SK-N-SH treated with all-trans-retinoic acid at 6 μM for 48 hours (cell line): ENCODE measurements at regions not wholly inside any gene's neighbourhood (a gene's known extent, or its start where the extent isn't known, plus 50 kb on each side); places are given as distances from the start of the nearest gene placed in this dataset.

Experiments used
- ATAC-seq: fragments of 200-7000 bp; cut with Tn5 transposase; 3 replicates; pipeline ENCODE4 v1.9.1; 2020; ENCODE audit warnings: mild to moderate bottlenecking, moderate library complexity
- BACH2 ChIP-seq: fragments of 250-450 bp; sonication (Bioruptor Pico); IDR thresholded peaks from 2 replicates; pipeline ENCODE4 v1.9.0; 2021; ENCODE audit warnings: mild to moderate bottlenecking, borderline replicate concordance
- CSDC2 ChIP-seq: fragments of 250-450 bp; sonication (Bioruptor Pico); IDR thresholded peaks from 2 replicates; pipeline ENCODE4 v1.5.0; 2020; ENCODE audit warnings: mild to moderate bottlenecking, moderate library complexity
- ESRRG ChIP-seq: fragments of 250-450 bp; sonication (Bioruptor Pico); IDR thresholded peaks from 2 replicates; pipeline ENCODE4 v1.6.1; 2021; ENCODE audit warnings: mild to moderate bottlenecking
- GLIS3 ChIP-seq: fragments of 250-450 bp; sonication (Bioruptor Pico); IDR thresholded peaks from 2 replicates; pipeline ENCODE4 v1.5.0; 2020; ENCODE audit warnings: mild to moderate bottlenecking, moderate library complexity
- ISL1 ChIP-seq: fragments of 250-450 bp; sonication (Bioruptor Pico); IDR thresholded peaks from 2 replicates; pipeline ENCODE4 v2.1.2; 2022; ENCODE audit warnings: mild to moderate bottlenecking, moderate library complexity
- OSR1 ChIP-seq: fragments of 250-450 bp; sonication (Bioruptor Pico); IDR thresholded peaks from 2 replicates; pipeline ENCODE4 v1.8.0; 2022; ENCODE audit warnings: moderate library complexity, mild to moderate bottlenecking, inconsistent platforms
- PPARA ChIP-seq: fragments of 250-450 bp; sonication (Bioruptor Pico); IDR thresholded peaks from 2 replicates; pipeline ENCODE4 v1.5.0; 2020; ENCODE audit warnings: mild to moderate bottlenecking, borderline replicate concordance
- RARB ChIP-seq: fragments of 250-450 bp; sonication (Bioruptor Pico); IDR thresholded peaks from 2 replicates; pipeline ENCODE4 v1.8.0; 2021; ENCODE audit warnings: mild to moderate bottlenecking, moderate library complexity
- SNAI2 ChIP-seq: fragments of 250-450 bp; sonication (Bioruptor Pico); IDR thresholded peaks from 2 replicates; pipeline ENCODE4 v1.5.0; 2020; ENCODE audit warnings: mild to moderate bottlenecking, moderate library complexity
- TCF4 ChIP-seq: fragments of 250-450 bp; sonication (Bioruptor Pico); IDR thresholded peaks from 2 replicates; pipeline ENCODE4 v1.8.0; 2021; ENCODE audit warnings: mild to moderate bottlenecking, moderate library complexity, borderline replicate concordance
- TOX ChIP-seq: fragments of 250-450 bp; sonication (Bioruptor Pico); IDR thresholded peaks from 2 replicates; pipeline ENCODE4 v1.8.0; 2021; ENCODE audit warnings: mild to moderate bottlenecking, moderate library complexity, borderline replicate concordance
- ZC3H10 ChIP-seq: fragments of 250-450 bp; sonication (Bioruptor Pico); IDR thresholded peaks from 2 replicates; pipeline ENCODE4 v1.5.1; 2021; ENCODE audit warnings: mild to moderate bottlenecking, moderate library complexity
- ZFP3 ChIP-seq: fragments of 250-450 bp; sonication (Bioruptor Pico); IDR thresholded peaks from 2 replicates; pipeline ENCODE4 v1.5.0; 2020; ENCODE audit warnings: mild to moderate bottlenecking, moderate library complexity
- ZFP30 ChIP-seq: fragments of 450-650 bp; formaldehyde crosslinking; IDR thresholded peaks from 2 replicates; pipeline ENCODE4 v1.5.0; 2022; ENCODE audit warnings: mild to moderate bottlenecking, moderate library complexity
- ZNF565 ChIP-seq: fragments of 450-650 bp; formaldehyde crosslinking; conservative IDR thresholded peaks from 2 replicates; pipeline ENCODE4 v1.5.0; 2020; ENCODE audit warnings: low read depth, mild to moderate bottlenecking, moderate library complexity
- ZNF70 ChIP-seq: fragments of 450-650 bp; formaldehyde crosslinking; IDR thresholded peaks from 2 replicates; pipeline ENCODE4 v1.5.0; 2020; ENCODE audit warnings: mild to moderate bottlenecking, moderate library complexity
- ZNF8 ChIP-seq: fragments of 450-650 bp; formaldehyde crosslinking; IDR thresholded peaks from 2 replicates; pipeline ENCODE4 v1.5.0; 2020; ENCODE audit warnings: mild to moderate bottlenecking, moderate library complexity
- TF ChIP-seq, protein P1 (sequence below): fragments of 250-450 bp; sonication (Bioruptor Pico); IDR thresholded peaks from 2 replicates; pipeline ENCODE4 v1.5.1; 2020; ENCODE audit warnings: low read depth, mild to moderate bottlenecking, moderate library complexity
- TF ChIP-seq, protein P2 (sequence below): fragments of 250-450 bp; sonication (Bioruptor Pico); IDR thresholded peaks from 2 replicates; pipeline ENCODE4 v1.5.1; 2021; ENCODE audit warnings: mild to moderate bottlenecking, moderate library complexity
- TF ChIP-seq, protein P3 (sequence below): fragments of 250-450 bp; sonication (Bioruptor Pico); IDR thresholded peaks from 2 replicates; pipeline ENCODE4 v1.8.0; 2020; ENCODE audit warnings: mild to moderate bottlenecking, moderate library complexity, borderline replicate concordance
- TF ChIP-seq, protein P4 (sequence below): fragments of 250-450 bp; sonication (Bioruptor Pico); IDR thresholded peaks from 2 replicates; pipeline ENCODE4 v1.8.0; 2021; ENCODE audit warnings: low read depth, mild to moderate bottlenecking, moderate library complexity, borderline replicate concordance

DNA sequence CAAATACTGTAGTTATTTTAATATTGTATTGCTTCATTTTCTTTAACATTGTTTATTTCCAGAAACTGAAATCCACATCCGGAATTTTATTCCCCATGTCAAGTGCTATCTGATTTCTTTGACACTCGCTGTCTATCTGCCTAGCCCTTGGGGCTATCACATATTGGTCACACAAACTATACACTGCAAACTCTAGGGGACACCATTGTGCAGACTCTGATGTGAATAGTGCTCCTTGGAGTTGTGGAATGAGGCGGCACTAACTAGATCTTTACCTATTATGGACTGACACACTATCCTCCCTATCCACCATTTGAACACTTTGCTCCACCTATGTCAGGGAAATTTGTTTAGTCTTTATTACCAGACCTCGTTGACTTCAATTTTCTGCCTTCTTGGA lies 534.5 kb downstream of the GLUD2 start:
- no peak for ATAC-seq
- TF ChIP-seq, protein P1, sequence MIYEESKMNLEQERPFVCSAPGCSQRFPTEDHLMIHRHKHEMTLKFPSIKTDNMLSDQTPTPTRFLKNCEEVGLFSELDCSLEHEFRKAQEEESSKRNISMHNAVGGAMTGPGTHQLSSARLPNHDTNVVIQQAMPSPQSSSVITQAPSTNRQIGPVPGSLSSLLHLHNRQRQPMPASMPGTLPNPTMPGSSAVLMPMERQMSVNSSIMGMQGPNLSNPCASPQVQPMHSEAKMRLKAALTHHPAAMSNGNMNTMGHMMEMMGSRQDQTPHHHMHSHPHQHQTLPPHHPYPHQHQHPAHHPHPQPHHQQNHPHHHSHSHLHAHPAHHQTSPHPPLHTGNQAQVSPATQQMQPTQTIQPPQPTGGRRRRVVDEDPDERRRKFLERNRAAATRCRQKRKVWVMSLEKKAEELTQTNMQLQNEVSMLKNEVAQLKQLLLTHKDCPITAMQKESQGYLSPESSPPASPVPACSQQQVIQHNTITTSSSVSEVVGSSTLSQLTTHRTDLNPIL (CRISPR knock-in tag) = no peak
- TF ChIP-seq TCF4 (CRISPR knock-in tag) = no peak
- no peak for TF ChIP-seq ISL1
- TF ChIP-seq ZNF565 (CRISPR knock-in tag) = no peak
- TF ChIP-seq TOX (CRISPR knock-in tag) = no peak
- no peak for TF ChIP-seq CSDC2 (CRISPR knock-in tag)
- TF ChIP-seq RARB (CRISPR knock-in tag) = no peak
- TF ChIP-seq, protein P2, sequence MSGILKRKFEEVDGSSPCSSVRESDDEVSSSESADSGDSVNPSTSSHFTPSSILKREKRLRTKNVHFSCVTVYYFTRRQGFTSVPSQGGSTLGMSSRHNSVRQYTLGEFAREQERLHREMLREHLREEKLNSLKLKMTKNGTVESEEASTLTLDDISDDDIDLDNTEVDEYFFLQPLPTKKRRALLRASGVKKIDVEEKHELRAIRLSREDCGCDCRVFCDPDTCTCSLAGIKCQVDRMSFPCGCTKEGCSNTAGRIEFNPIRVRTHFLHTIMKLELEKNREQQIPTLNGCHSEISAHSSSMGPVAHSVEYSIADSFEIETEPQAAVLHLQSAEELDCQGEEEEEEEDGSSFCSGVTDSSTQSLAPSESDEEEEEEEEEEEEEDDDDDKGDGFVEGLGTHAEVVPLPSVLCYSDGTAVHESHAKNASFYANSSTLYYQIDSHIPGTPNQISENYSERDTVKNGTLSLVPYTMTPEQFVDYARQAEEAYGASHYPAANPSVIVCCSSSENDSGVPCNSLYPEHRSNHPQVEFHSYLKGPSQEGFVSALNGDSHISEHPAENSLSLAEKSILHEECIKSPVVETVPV = no peak
- TF ChIP-seq SNAI2 (CRISPR knock-in tag) = no peak
- TF ChIP-seq ZFP3 (CRISPR knock-in tag) = no peak
- no peak for TF ChIP-seq ZC3H10 (CRISPR knock-in tag)
- TF ChIP-seq PPARA (CRISPR knock-in tag) = no peak
- TF ChIP-seq, protein P3, sequence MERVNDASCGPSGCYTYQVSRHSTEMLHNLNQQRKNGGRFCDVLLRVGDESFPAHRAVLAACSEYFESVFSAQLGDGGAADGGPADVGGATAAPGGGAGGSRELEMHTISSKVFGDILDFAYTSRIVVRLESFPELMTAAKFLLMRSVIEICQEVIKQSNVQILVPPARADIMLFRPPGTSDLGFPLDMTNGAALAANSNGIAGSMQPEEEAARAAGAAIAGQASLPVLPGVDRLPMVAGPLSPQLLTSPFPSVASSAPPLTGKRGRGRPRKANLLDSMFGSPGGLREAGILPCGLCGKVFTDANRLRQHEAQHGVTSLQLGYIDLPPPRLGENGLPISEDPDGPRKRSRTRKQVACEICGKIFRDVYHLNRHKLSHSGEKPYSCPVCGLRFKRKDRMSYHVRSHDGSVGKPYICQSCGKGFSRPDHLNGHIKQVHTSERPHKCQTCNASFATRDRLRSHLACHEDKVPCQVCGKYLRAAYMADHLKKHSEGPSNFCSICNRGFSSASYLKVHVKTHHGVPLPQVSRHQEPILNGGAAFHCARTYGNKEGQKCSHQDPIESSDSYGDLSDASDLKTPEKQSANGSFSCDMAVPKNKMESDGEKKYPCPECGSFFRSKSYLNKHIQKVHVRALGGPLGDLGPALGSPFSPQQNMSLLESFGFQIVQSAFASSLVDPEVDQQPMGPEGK (CRISPR knock-in tag) = no peak

DNA sequence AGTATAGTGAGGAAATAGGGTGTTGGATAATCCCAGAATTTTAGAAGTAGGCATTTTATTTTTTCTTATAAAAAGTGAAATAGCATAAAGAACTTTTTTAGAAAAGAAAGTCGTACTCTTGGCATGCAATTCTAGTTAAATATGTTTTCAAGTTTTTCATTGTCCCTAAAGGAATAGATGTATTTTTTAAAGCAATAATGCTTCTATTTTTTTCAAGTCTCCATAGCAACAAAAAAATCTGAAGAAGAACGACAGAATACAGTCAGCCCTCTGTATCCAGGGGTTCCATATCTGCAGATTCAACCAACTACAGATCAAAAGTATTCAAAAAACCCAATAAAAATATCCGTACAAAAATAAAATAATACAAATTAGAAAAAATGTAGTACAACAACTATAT lies 538.2 kb downstream of the GLUD2 start:
- TF ChIP-seq ZNF8 (no peak), ZNF565 (CRISPR knock-in tag) (no peak), TCF4 (CRISPR knock-in tag) (no peak), ESRRG (CRISPR knock-in tag) (no peak), GLIS3 (CRISPR knock-in tag) (no peak)
- ATAC-seq = no peak

DNA sequence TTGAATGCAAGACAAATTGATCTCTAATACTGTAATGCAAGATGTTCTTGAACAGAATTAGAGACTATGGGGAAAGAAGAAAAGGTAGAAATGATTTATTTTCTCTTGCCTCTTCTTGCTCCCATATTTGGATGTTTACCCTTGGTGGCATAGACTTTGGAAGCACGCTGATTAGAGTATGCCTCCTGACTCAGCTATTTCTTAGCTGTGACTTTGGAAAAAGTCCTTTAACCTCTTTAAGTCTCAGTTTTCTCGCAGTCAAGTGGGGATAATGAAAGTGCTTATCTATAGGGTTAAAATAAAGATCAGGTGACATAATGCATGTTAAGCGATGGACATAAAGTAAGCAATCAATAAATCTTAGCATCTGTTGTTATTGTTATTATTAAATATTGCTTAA lies 545.5 kb downstream of the GLUD2 start:
- ATAC-seq = no peak
- TF ChIP-seq, protein P4, sequence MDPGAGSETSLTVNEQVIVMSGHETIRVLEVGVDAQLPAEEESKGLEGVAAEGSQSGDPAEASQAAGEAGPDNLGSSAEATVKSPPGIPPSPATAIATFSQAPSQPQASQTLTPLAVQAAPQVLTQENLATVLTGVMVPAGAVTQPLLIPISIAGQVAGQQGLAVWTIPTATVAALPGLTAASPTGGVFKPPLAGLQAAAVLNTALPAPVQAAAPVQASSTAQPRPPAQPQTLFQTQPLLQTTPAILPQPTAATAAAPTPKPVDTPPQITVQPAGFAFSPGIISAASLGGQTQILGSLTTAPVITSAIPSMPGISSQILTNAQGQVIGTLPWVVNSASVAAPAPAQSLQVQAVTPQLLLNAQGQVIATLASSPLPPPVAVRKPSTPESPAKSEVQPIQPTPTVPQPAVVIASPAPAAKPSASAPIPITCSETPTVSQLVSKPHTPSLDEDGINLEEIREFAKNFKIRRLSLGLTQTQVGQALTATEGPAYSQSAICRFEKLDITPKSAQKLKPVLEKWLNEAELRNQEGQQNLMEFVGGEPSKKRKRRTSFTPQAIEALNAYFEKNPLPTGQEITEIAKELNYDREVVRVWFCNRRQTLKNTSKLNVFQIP (CRISPR knock-in tag) = no peak
- no peak for TF ChIP-seq PPARA (CRISPR knock-in tag)
- TF ChIP-seq, protein P2 = no peak
- no peak for TF ChIP-seq ZNF70

DNA sequence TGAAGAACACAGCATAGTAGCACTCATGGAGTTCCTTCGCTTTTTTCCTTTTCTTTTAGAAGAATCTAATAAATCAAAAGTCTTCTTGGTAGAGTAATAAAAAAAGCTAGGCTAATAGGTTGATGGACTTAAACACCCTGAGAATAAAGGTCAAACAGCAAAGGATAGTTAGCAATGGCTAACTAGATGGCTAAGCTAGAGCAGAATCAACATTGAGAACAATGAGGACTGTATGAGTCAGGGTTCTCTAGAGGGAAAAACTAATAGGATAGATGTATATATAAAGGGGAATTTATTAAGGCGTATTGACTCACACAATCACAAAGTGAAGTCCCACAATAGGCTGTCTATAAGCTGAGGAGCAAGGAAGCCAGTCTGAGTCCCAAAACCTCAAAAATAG lies 550.9 kb downstream of the GLUD2 start:
- TF ChIP-seq GLIS3 (CRISPR knock-in tag) (no peak), ZFP3 (CRISPR knock-in tag) (no peak), ZNF70 (no peak), PPARA (CRISPR knock-in tag) (no peak), BACH2 (CRISPR knock-in tag) (no peak), ZNF565 (CRISPR knock-in tag) (no peak), TOX (CRISPR knock-in tag) (no peak), OSR1 (no peak), ZC3H10 (CRISPR knock-in tag) (no peak), TCF4 (CRISPR knock-in tag) (no peak), SNAI2 (CRISPR knock-in tag) (no peak), ZFP30 (CRISPR knock-in tag) (no peak)
- TF ChIP-seq, protein P2 = no peak
- TF ChIP-seq, protein P3 (CRISPR knock-in tag) = no peak
- TF ChIP-seq, protein P1 (CRISPR knock-in tag) = no peak
- no peak for ATAC-seq
